GM19467 (cell line): ENCODE measurements at regions not wholly inside any gene's neighbourhood (a gene's known extent, or its start where the extent isn't known, plus 50 kb on each side); places are given as distances from the start of the nearest gene placed in this dataset.
"Not testable (repeated sequence)": the region's sequence is repeated elsewhere in the genome, so short reads cannot be mapped to it uniquely, and the experiment has no call there.

Experiments
- ATAC-seq: cut with Tn5 transposase; IDR thresholded peaks from one replicate; pipeline ENCODE4 v1.9.1; 2021; ENCODE audit warnings: mild to moderate bottlenecking, moderate library complexity; ENCODE audit not compliant: unreplicated experiment

GRCh38 chr4:31844350-31844749 lies 1124.2 kb downstream of the PCDH7 start:
- no peak for ATAC-seq

- ATAC-seq = no peak
These were observed 1131.8 kb downstream of the PCDH7 start for GRCh38 chr4:31851946-31852345.

- ATAC-seq = no peak
These were observed 1157.3 kb downstream of the PCDH7 start for GRCh38 chr4:31877429-31877828.

- not testable (repeated sequence) for ATAC-seq
These were observed 1160.7 kb downstream of the PCDH7 start for GRCh38 chr4:31880837-31881236.

- ATAC-seq = no peak
These were observed 1176.2 kb downstream of the PCDH7 start for GRCh38 chr4:31896349-31896748.

GRCh38 chr4:31905363-31905762 lies 1185.2 kb downstream of the PCDH7 start:
- ATAC-seq = no peak

- no peak for ATAC-seq
These were observed 1188.1 kb downstream of the PCDH7 start for GRCh38 chr4:31908261-31908660.

GRCh38 chr4:31917334-31917733 lies 1197.2 kb downstream of the PCDH7 start:
- ATAC-seq = no peak

GRCh38 chr4:31918891-31919290 lies 1198.7 kb downstream of the PCDH7 start:
- ATAC-seq = no peak

GRCh38 chr4:31923634-31924033 lies 1203.5 kb downstream of the PCDH7 start:
- no peak for ATAC-seq

- ATAC-seq = no peak
These were observed 1209.6 kb downstream of the PCDH7 start for GRCh38 chr4:31929676-31930345.

GRCh38 chr4:31946456-31946855 lies 1226.3 kb downstream of the PCDH7 start:
- ATAC-seq = no peak

- no peak for ATAC-seq
These were observed 1226.9 kb downstream of the PCDH7 start for GRCh38 chr4:31947101-31947500.

GRCh38 chr4:31949045-31949444 lies 1228.9 kb downstream of the PCDH7 start:
- no peak for ATAC-seq

- ATAC-seq = no peak
These were observed 1235.2 kb downstream of the PCDH7 start for GRCh38 chr4:31955346-31955745.

GRCh38 chr4:31959972-31960371 lies 1239.8 kb downstream of the PCDH7 start:
- ATAC-seq = no peak

- no peak for ATAC-seq
These were observed 1244.5 kb downstream of the PCDH7 start for GRCh38 chr4:31964685-31965084.

GRCh38 chr4:31968842-31969241 lies 1248.7 kb downstream of the PCDH7 start:
- no peak for ATAC-seq

GRCh38 chr4:31974490-31975002 lies 1254.4 kb downstream of the PCDH7 start:
- no peak for ATAC-seq

GRCh38 chr4:31979988-31980387 lies 1259.8 kb downstream of the PCDH7 start:
- ATAC-seq = no peak

GRCh38 chr4:31983246-31983645 lies 1263.1 kb downstream of the PCDH7 start:
- no peak for ATAC-seq

- ATAC-seq = no peak
These were observed 1263.5 kb downstream of the PCDH7 start for GRCh38 chr4:31983677-31984076.

- ATAC-seq = no peak
These were observed 1264.7 kb downstream of the PCDH7 start for GRCh38 chr4:31984872-31985271.
